GM18519 (cell line): ENCODE measurements at regions not wholly inside any gene's neighbourhood (a gene's known extent, or its start where the extent isn't known, plus 50 kb on each side); places are given as distances from the start of the nearest gene placed in this dataset.

ENCODE experiments used
- ATAC-seq: cut with Tn5 transposase; IDR thresholded peaks from one replicate; pipeline ENCODE4 v1.9.1; 2021; ENCODE audit warnings: mild to moderate bottlenecking, moderate library complexity; ENCODE audit not compliant: unreplicated experiment, low FRiP score

GRCh38 chr5:136434795-136435194, 69.5 kb upstream of the TRPC7 start:
- ATAC-seq: no peak

- ATAC-seq: no peak
These were observed 67.4 kb upstream of the TRPC7 start for GRCh38 chr5:136432705-136433104.

- ATAC-seq: no peak
These were observed 64.7 kb upstream of the TRPC7 start for GRCh38 chr5:136430081-136430480.

GRCh38 chr5:136427426-136427825, 62.1 kb upstream of the TRPC7 start:
- ATAC-seq: no peak

GRCh38 chr5:136425921-136426320, 60.6 kb upstream of the TRPC7 start:
- no peak for ATAC-seq

GRCh38 chr5:136424835-136425584, 59.7 kb upstream of the TRPC7 start:
- ATAC-seq: peak; percentile 73

- no peak for ATAC-seq
These were observed 58.7 kb upstream of the TRPC7 start for GRCh38 chr5:136423944-136424606.

GRCh38 chr5:136420168-136420898, 55.0 kb upstream of the TRPC7 start:
- no peak for ATAC-seq

GRCh38 chr5:136418301-136418700, 53.0 kb upstream of the TRPC7 start:
- no peak for ATAC-seq
